ENCODE measurements at regions not wholly inside any gene's neighbourhood (a gene's known extent, or its start where the extent isn't known, plus 50 kb on each side); places are given as distances from the start of the nearest gene placed in this dataset.

DNA sequence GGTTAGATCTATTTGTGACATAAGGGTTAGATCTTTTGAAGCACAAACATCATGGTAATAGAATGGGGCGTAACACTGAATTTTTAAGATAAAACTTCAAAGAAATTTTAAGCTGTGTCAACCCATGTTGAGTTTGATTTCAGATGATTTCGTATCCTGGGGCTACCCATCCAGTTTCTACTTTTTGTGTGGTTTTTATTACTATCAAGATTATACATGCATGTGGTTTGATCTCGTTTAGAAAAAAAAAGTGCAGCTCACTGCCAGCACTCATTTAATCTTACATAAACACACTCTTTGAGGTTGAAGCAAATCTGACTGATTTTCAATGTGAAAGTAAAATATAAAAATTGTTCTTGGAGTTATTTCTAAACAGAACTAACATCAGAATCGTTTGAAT is 140.8 kb upstream of the GRB10 start:
- H4K20me1 ChIP-seq (ENCODE audit: control insufficient read depth, insufficient read depth, insufficient read length), result no peaks in the 10 kb centered on the region
- Mint-ChIP-seq H3K4me3 (no peak overlapping the region), H3K4me1 (peaks cover 11 to 12% of the 10 kb centered on the region in 2 experiments), H3K9me3 (peaks cover 0 to 3% of the 10 kb centered on the region in 2 experiments; a peak in 2 of 5 replicates), H3K36me3 (ENCODE audit: insufficient read depth in 1 of 3, low read depth in 3 of 3) (peaks cover 3 to 10% (median 6%) of the 10 kb centered on the region in 3 experiments; a peak in 3 of 7 replicates), H3K27me3 (ENCODE audit: low read depth) (no peaks in the 10 kb centered on the region), H3K27ac (no peak overlapping the region)
- no CpG with 5 or more reads among the region's 4 CpGs for WGBS (ENCODE audit: extremely low coverage, insufficient read length, low lambda C conversion rate)
- H4K91ac ChIP-seq (ENCODE audit: insufficient read length, low read depth, low read length), result no peak overlapping the region
- TF ChIP-seq, protein P1, sequence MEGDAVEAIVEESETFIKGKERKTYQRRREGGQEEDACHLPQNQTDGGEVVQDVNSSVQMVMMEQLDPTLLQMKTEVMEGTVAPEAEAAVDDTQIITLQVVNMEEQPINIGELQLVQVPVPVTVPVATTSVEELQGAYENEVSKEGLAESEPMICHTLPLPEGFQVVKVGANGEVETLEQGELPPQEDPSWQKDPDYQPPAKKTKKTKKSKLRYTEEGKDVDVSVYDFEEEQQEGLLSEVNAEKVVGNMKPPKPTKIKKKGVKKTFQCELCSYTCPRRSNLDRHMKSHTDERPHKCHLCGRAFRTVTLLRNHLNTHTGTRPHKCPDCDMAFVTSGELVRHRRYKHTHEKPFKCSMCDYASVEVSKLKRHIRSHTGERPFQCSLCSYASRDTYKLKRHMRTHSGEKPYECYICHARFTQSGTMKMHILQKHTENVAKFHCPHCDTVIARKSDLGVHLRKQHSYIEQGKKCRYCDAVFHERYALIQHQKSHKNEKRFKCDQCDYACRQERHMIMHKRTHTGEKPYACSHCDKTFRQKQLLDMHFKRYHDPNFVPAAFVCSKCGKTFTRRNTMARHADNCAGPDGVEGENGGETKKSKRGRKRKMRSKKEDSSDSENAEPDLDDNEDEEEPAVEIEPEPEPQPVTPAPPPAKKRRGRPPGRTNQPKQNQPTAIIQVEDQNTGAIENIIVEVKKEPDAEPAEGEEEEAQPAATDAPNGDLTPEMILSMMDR (conservative IDR thresholded peaks at IDR 0.05), result no peak
- H3K9me3 ChIP-seq (ENCODE audit: control insufficient read depth, low read depth, low read length), result no peaks in the 10 kb centered on the region
- H4K5ac ChIP-seq (ENCODE audit: insufficient read length, low read depth, low read length), result no peak overlapping the region
- no peak overlapping the region for H2AK5ac ChIP-seq (ENCODE audit: insufficient read length, low read length)
- H2BK20ac ChIP-seq (ENCODE audit: low read depth, low read length, poor library complexity, severe bottlenecking), result no peak overlapping the region
- no peak overlapping the region for H2AFZ ChIP-seq (ENCODE audit: low read length)
- no peaks in the 10 kb centered on the region for H3K79me1 ChIP-seq (ENCODE audit: insufficient read depth, low read depth, low read length, poor library complexity, severe bottlenecking)
- no peak overlapping the region for H2BK12ac ChIP-seq (ENCODE audit: insufficient read length, low read depth, low read length)
- no peak overlapping the region for H3K56ac ChIP-seq (ENCODE audit: insufficient read length, low read depth, low read length)
- H3K4me1 ChIP-seq (ENCODE audit: insufficient read depth, low read length), result no peaks in the 10 kb centered on the region
- H3K4me2 ChIP-seq (ENCODE audit: insufficient read depth, insufficient read length, low read length), result no peak overlapping the region
- H3K4ac ChIP-seq (ENCODE audit: low read depth, low read length), result no peak overlapping the region
- H3K27me3 ChIP-seq (ENCODE audit: insufficient read depth, low read length), result no peaks in the 10 kb centered on the region
- DNase-seq, result no peak
- no peak overlapping the region for H3K27ac ChIP-seq (ENCODE audit: insufficient read length, low read depth, low read length)
- no peak overlapping the region for H3T11ph ChIP-seq (ENCODE audit: low read length)
- H3K23ac ChIP-seq (ENCODE audit: insufficient read length, low read depth, low read length), result no peak overlapping the region
- H2BK15ac ChIP-seq (ENCODE audit: low read depth, low read length), result no peak overlapping the region
- no peak overlapping the region for H2BK120ac ChIP-seq (ENCODE audit: low read depth, low read length, poor library complexity, severe bottlenecking)
- H3K14ac ChIP-seq (ENCODE audit: insufficient read depth, low read length), result no peak overlapping the region
- H3K18ac ChIP-seq (ENCODE audit: insufficient read length, low read depth, low read length), result no peak overlapping the region
- H4K8ac ChIP-seq (replicated peaks; ENCODE audit: insufficient read length, low read depth, low read length), result no peak overlapping the region
- H2BK5ac ChIP-seq (ENCODE audit: insufficient read length, low read length), result no peak overlapping the region
- no peak overlapping the region for H3K9ac ChIP-seq (ENCODE audit: extremely low read depth, insufficient read length, low read length)
- H3K23me2 ChIP-seq (ENCODE audit: insufficient read length, low read depth, low read length, poor library complexity, severe bottlenecking), result no peaks in the 10 kb centered on the region
- no peaks in the 10 kb centered on the region for H3K79me2 ChIP-seq (ENCODE audit: insufficient read depth, low read length)

All from H9 (cell line).